HepG2 (cell line): ENCODE measurements at regions not wholly inside any gene's neighbourhood (a gene's known extent, or its start where the extent isn't known, plus 50 kb on each side); places are given as distances from the start of the nearest gene placed in this dataset.

Experiments used
- ATAC-seq: fragments of 200-7000 bp; cut with Tn5 transposase; 3 replicates; pipeline ENCODE4 v1.9.1; 2020; ENCODE audit warnings: mild to moderate bottlenecking, moderate library complexity
- BruUV-seq: library from RNA; stranded (reverse); fragments of 400-500 nt; replicated peaks from 2 replicates; lab custom pipeline; 2021; lab: Mats Ljungman, UMichigan
- CTCF ChIA-PET: fragments of 300-600 bp; formaldehyde crosslinking; extraction: SDS; loops from one replicate; lab custom pipeline; 2021; ENCODE audit warnings: low total read pairs, inconsistent platforms, low intra/inter-chr PET ratio; lab: Yijun Ruan, JAX
- POLR2A ChIA-PET: fragments of 350-600 bp; sonication (Branson Sonifier 250); formaldehyde crosslinking; loops from one replicate; lab custom pipeline; 2020; ENCODE audit warnings: antibody characterized with exemption, inconsistent platforms; lab: Yijun Ruan, JAX
- DNase-seq: peaks from one replicate; pipeline ENCODE4 v3.0.0-alpha.2; 2015; ENCODE audit warnings: low spot score
- FAIRE-seq: peaks from 3 replicates; lab custom pipeline; 2011; peaks lifted over from hg19 to GRCh38; lab: Jason Lieb, UNC
- H2AFZ ChIP-seq: one replicate; pipeline ENCODE4 v1.6.1; 2011; ENCODE audit warnings: low read length, inconsistent platforms
- H3K27ac ChIP-seq: fragments of 300-600 bp; 3 replicates; pipeline ENCODE4 v1.8.0; 2011; ENCODE audit warnings: mixed run types, mild to moderate bottlenecking, mixed read lengths, low read length, inconsistent platforms; ENCODE audit not compliant: insufficient read depth; ENCODE audit errors: extremely low read length
- H3K27me3 ChIP-seq, 2 experiments: fragments of 200-600 bp in 1 of 2; 2 replicates in 1 of 2; 3 replicates in 1 of 2; pipeline versions ENCODE4 v1.6.0 to v1.8.0; 2011; ENCODE audit warnings: low read length in 2 of 2, mild to moderate bottlenecking in 2 of 2, moderate library complexity in 2 of 2, inconsistent platforms in 1 of 2; ENCODE audit not compliant: insufficient read depth in 2 of 2, control insufficient read depth in 1 of 2
- H3K36me3 ChIP-seq, 2 experiments: fragments of 200-600 bp in 1 of 2; replicated peaks in 1 of 2; 2 replicates in 1 of 2; 3 replicates in 1 of 2; pipeline versions ENCODE4 v1.5.1 to v1.8.0; 2011; ENCODE audit warnings: low read length in 2 of 2, inconsistent platforms in 1 of 2; ENCODE audit not compliant: insufficient read depth in 2 of 2, control insufficient read depth in 1 of 2
- H3K4me1 ChIP-seq: 2 replicates; pipeline ENCODE4 v1.5.1; 2012; ENCODE audit warnings: low read length, inconsistent platforms; ENCODE audit not compliant: insufficient read depth
- H3K4me2 ChIP-seq: 2 replicates; pipeline ENCODE4 v1.6.0; 2011; ENCODE audit warnings: low read depth, low read length, inconsistent platforms
- H3K4me3 ChIP-seq, 3 experiments: fragments of 200-600 bp in 1 of 3; sonication (generic), shearing (Covaris generic) in 1 of 3; replicated peaks in 1 of 3; 2 replicates each; pipeline ENCODE4 v1.5.1; 2011 to 2016; ENCODE audit warnings: low read length in 3 of 3, inconsistent platforms in 2 of 3, low read depth in 2 of 3, mild to moderate bottlenecking in 2 of 3, control low read depth in 1 of 3, mixed read lengths in 1 of 3; ENCODE audit not compliant: insufficient read depth in 1 of 3
- H3K79me2 ChIP-seq: one replicate; pipeline ENCODE4 v1.6.1; 2011; ENCODE audit warnings: low read length, inconsistent platforms; ENCODE audit not compliant: insufficient read depth
- H3K9ac ChIP-seq: 2 replicates; pipeline ENCODE4 v1.6.0; 2011; ENCODE audit warnings: mild to moderate bottlenecking, low read depth, low read length, inconsistent platforms; ENCODE audit not compliant: insufficient read depth
- H3K9me3 ChIP-seq: 2 replicates; pipeline ENCODE4 v1.5.1; 2012; ENCODE audit warnings: mild to moderate bottlenecking, low read length
- H4K20me1 ChIP-seq: 2 replicates; pipeline ENCODE4 v1.6.0; 2011; ENCODE audit warnings: inconsistent platforms, mild to moderate bottlenecking, low read length, moderate library complexity; ENCODE audit not compliant: insufficient read depth
- ATAD3A ChIP-seq: sonication (generic); formaldehyde crosslinking; IDR thresholded peaks from 2 replicates; pipeline ENCODE4 v1.4.0; 2020; ENCODE audit warnings: missing genetic modification reagents
- MIXL1 ChIP-seq: IDR thresholded peaks from 2 replicates; pipeline ENCODE4 v1.6.1; 2016
- MXD1 ChIP-seq: sonication (generic); formaldehyde crosslinking; IDR thresholded peaks from 2 replicates; pipeline ENCODE4 v1.4.0; 2020; ENCODE audit warnings: mild to moderate bottlenecking, missing genetic modification reagents
- NFYC ChIP-seq: IDR thresholded peaks from 2 replicates; pipeline ENCODE4 v1.6.1; 2016; ENCODE audit warnings: missing genetic modification reagents, missing compliant biosample characterization
- NR3C1 ChIP-seq: sonication (generic); formaldehyde crosslinking; IDR thresholded peaks from 2 replicates; pipeline ENCODE4 v1.4.0; 2020; ENCODE audit warnings: missing genetic modification reagents
- PTBP1 ChIP-seq: fragments of 200-400 bp; formaldehyde crosslinking; IDR thresholded peaks from 2 replicates; pipeline ENCODE4 v1.6.1; 2018; ENCODE audit warnings: low read length, low read depth; ENCODE audit not compliant: poor library complexity, severe bottlenecking
- RBFOX2 ChIP-seq: fragments of 200-400 bp; formaldehyde crosslinking; IDR thresholded peaks from 2 replicates; pipeline ENCODE4 v1.6.1; 2017; ENCODE audit warnings: low read depth, mild to moderate bottlenecking, low read length
- SIX4 ChIP-seq: sonication (generic); formaldehyde crosslinking; IDR thresholded peaks from 2 replicates; pipeline ENCODE4 v1.4.0; 2020; ENCODE audit warnings: missing genetic modification reagents
- SPEN ChIP-seq: sonication (generic); formaldehyde crosslinking; IDR thresholded peaks from 2 replicates; pipeline ENCODE4 v1.5.1; 2020; ENCODE audit warnings: low read depth, mild to moderate bottlenecking, missing genetic modification reagents
- ZFP82 ChIP-seq: sonication (generic); formaldehyde crosslinking; IDR thresholded peaks from 2 replicates; pipeline ENCODE4 v1.5.1; 2020; ENCODE audit warnings: mild to moderate bottlenecking, missing genetic modification reagents, borderline replicate concordance
- ZHX2 ChIP-seq, 2 experiments: sonication (generic) in 1 of 2; formaldehyde crosslinking in 1 of 2; IDR thresholded peaks; 2 replicates each; pipeline versions ENCODE4 v1.6.1 to v1.9.0; 2014 to 2022; ENCODE audit warnings: antibody characterized with exemption in 1 of 2, borderline replicate concordance in 1 of 2, inconsistent platforms in 1 of 2, low read depth in 1 of 2, missing genetic modification reagents in 1 of 2
- ZNF24 ChIP-seq: fragments of 450-650 bp; IDR thresholded peaks from 2 replicates; pipeline ENCODE4 v1.6.1; 2017; ENCODE audit warnings: antibody characterized with exemption, mild to moderate bottlenecking
- ZNF510 ChIP-seq: sonication (generic); formaldehyde crosslinking; IDR thresholded peaks from 2 replicates; pipeline ENCODE4 v1.4.0; 2020; ENCODE audit warnings: low read depth, mild to moderate bottlenecking, missing genetic modification reagents
- ZNF546 ChIP-seq: sonication (generic); formaldehyde crosslinking; conservative IDR thresholded peaks from 2 replicates; pipeline ENCODE4 v1.8.1; 2023; ENCODE audit warnings: mild to moderate bottlenecking, missing genetic modification reagents
- WGBS: methylation state at CpG from one replicate; pipeline ENCODE4 v1.1.6; 2017; ENCODE audit warnings: low lambda C conversion rate; 5-methylcytosine and 5-hydroxymethylcytosine counted together
- in situ Hi-C: cut with HindIII; loops from 2 replicates; pipeline ENCODE4 v1.10.0; 2017; ENCODE audit warnings: low pct_unique_long_range_greater_than_20kb; ENCODE audit not compliant: extremely low pct_ligation_motif_present
- intact Hi-C: fragments of 100-400 bp; cut with micrococcal nuclease; formaldehyde crosslinking; loops from one replicate; pipeline ENCODE4 v1.10.0; 2022; ENCODE audit not compliant: unreplicated experiment
- TF ChIP-seq, protein P1 (sequence below): sonication (generic); formaldehyde crosslinking; IDR thresholded peaks from 2 replicates; pipeline ENCODE4 v1.4.0; 2020; ENCODE audit warnings: missing genetic modification reagents

- no peak for TF ChIP-seq PTBP1
- no peak for TF ChIP-seq NR3C1
- no peak for TF ChIP-seq ZNF510 (CRISPR knock-in tag)
- TF ChIP-seq MXD1 (CRISPR knock-in tag) = no peak
- no peak for TF ChIP-seq SPEN (CRISPR knock-in tag)
- TF ChIP-seq ATAD3A (CRISPR knock-in tag) = no peak
- no peak for TF ChIP-seq RBFOX2
- no peak for TF ChIP-seq ZFP82 (CRISPR knock-in tag)
- no peak for TF ChIP-seq SIX4 (CRISPR knock-in tag)
- TF ChIP-seq ZNF546 = no peak
Measured at GRCh38 chr4:31234901-31235300, 514.7 kb downstream of the PCDH7 start (continued).

- H3K27ac ChIP-seq = no peak overlapping the region
- in situ Hi-C loops = no loop called here
- H3K27me3 ChIP-seq = no peaks in the 10 kb centered on the region
- no peak overlapping the region for H3K4me3 ChIP-seq
- ChIA-PET CTCF (no interaction called here), POLR2A (no interaction called here)
- no peaks in the 10 kb centered on the region for H3K4me1 ChIP-seq
- ATAC-seq (no peak), DNase-seq (no peak), FAIRE-seq (no peak)
- H3K9ac ChIP-seq = no peak overlapping the region
- H3K4me2 ChIP-seq = no peak overlapping the region
- intact Hi-C loops = no loop called here
- no peaks in the 10 kb centered on the region for H3K36me3 ChIP-seq
- BruUV-seq = no TSS peak
- no peaks in the 10 kb centered on the region for H3K79me2 ChIP-seq
- no peak overlapping the region for H2AFZ ChIP-seq
- 17% methylated on average over 5 of the region's 5 CpGs for WGBS
- peaks cover 15% of the 10 kb centered on the region for H3K9me3 ChIP-seq
- no peaks in the 10 kb centered on the region for H4K20me1 ChIP-seq
- TF ChIP-seq ZNF24 (no peak), ZHX2 (IDR thresholded peaks at IDR 0.05; ENCODE audit: low read depth) (no peak), ZHX2 (CRISPR knock-in tag; IDR thresholded peaks at IDR 0.05; ENCODE audit: borderline replicate concordance) (no peak), MIXL1 (CRISPR knock-in tag) (no peak), NFYC (CRISPR knock-in tag) (no peak)
- TF ChIP-seq, protein P1, sequence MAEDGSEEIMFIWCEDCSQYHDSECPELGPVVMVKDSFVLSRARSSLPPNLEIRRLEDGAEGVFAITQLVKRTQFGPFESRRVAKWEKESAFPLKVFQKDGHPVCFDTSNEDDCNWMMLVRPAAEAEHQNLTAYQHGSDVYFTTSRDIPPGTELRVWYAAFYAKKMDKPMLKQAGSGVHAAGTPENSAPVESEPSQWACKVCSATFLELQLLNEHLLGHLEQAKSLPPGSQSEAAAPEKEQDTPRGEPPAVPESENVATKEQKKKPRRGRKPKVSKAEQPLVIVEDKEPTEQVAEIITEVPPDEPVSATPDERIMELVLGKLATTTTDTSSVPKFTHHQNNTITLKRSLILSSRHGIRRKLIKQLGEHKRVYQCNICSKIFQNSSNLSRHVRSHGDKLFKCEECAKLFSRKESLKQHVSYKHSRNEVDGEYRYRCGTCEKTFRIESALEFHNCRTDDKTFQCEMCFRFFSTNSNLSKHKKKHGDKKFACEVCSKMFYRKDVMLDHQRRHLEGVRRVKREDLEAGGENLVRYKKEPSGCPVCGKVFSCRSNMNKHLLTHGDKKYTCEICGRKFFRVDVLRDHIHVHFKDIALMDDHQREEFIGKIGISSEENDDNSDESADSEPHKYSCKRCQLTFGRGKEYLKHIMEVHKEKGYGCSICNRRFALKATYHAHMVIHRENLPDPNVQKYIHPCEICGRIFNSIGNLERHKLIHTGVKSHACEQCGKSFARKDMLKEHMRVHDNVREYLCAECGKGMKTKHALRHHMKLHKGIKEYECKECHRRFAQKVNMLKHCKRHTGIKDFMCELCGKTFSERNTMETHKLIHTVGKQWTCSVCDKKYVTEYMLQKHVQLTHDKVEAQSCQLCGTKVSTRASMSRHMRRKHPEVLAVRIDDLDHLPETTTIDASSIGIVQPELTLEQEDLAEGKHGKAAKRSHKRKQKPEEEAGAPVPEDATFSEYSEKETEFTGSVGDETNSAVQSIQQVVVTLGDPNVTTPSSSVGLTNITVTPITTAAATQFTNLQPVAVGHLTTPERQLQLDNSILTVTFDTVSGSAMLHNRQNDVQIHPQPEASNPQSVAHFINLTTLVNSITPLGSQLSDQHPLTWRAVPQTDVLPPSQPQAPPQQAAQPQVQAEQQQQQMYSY (CRISPR knock-in tag) = no peak
Measured at GRCh38 chr4:31236020-31236638, 516.0 kb downstream of the PCDH7 start.
